ENCODE measurements at regions not wholly inside any gene's neighbourhood (a gene's known extent, or its start where the extent isn't known, plus 50 kb on each side); places are given as distances from the start of the nearest gene placed in this dataset.

- ATAC-seq (ENCODE audit: low read depth): no peak
- H3K27me3 Mint-ChIP-seq: no peaks in the 10 kb centered on the region
- Histone ChIP-seq H4K20me1 (ENCODE audit: control insufficient read depth, insufficient read depth, low read length, poor library complexity, severe bottlenecking) (no peaks in the 10 kb centered on the region), H3K79me2 (ENCODE audit: control insufficient read depth, insufficient read depth, low read length) (no peaks in the 10 kb centered on the region), H3K4me3 (ENCODE audit: control extremely low read depth in 1 of 5, extremely low read depth in 1 of 5, insufficient read depth in 1 of 5, low read depth in 2 of 5, low read length in 4 of 5) (no peak overlapping the region), H3K4me1 (ENCODE audit: control insufficient read depth in 2 of 2, insufficient read depth in 2 of 2, low read length in 2 of 2) (no peaks in the 10 kb centered on the region), H3K4me2 (replicated peaks; ENCODE audit: low read depth, low read length, poor library complexity, severe bottlenecking) (no peak overlapping the region), H3K9me3 (ENCODE audit: control extremely low read depth in 1 of 3, control insufficient read depth in 2 of 3, insufficient read depth in 1 of 3, low read length in 2 of 3) (peaks cover 0 to 12% (median 0%) of the 10 kb centered on the region in 3 donors), H3K36me3 (replicated peaks in 1 of 2; ENCODE audit: control extremely low read depth in 1 of 2, control insufficient read depth in 1 of 2, extremely low read depth in 1 of 2, insufficient read depth in 2 of 2, low read length in 1 of 2) (no peaks in the 10 kb centered on the region), H3K27ac (ENCODE audit: low read length in 2 of 2) (no peak overlapping the region), H3K27me3 (replicated peaks in 1 of 4; ENCODE audit: control extremely low read depth in 1 of 4, control insufficient read depth in 3 of 4, insufficient read depth in 4 of 4, low read length in 3 of 4) (no peaks in the 10 kb centered on the region), H2AFZ (ENCODE audit: insufficient read depth, low read depth, low read length, poor library complexity, severe bottlenecking) (no peak overlapping the region), H3K9ac (ENCODE audit: low read length) (no peak overlapping the region)
- peaks cover 6% of the 10 kb centered on the region for H3K9me3 Mint-ChIP-seq (ENCODE audit: insufficient read depth)
- POLR2A ChIA-PET: no interaction called here
- no peak overlapping the region for H3K4me3 Mint-ChIP-seq
- TF ChIP-seq CTCF (IDR thresholded peaks at IDR 0.05) (no peak), EZH2 (IDR thresholded peaks at IDR 0.05; ENCODE audit: borderline replicate concordance, insufficient read depth, low read depth, low read length, poor library complexity, severe bottlenecking) (no peak)
- no peak overlapping the region for H3K27ac Mint-ChIP-seq
- DNase-seq: no peak
- CTCF ChIA-PET: no interaction called here
- no peaks in the 10 kb centered on the region for H3K4me1 Mint-ChIP-seq
- no CpG with 5 or more reads among the region's 1 CpG for WGBS (ENCODE audit: insufficient coverage)
- intact Hi-C loops (cut with micrococcal nuclease): no loop called here
Observed at GRCh38 chr3:94441494-94441847, 378.6 kb downstream of the NSUN3 start.

GRCh38 chr3:94453864-94454263 is 391.0 kb downstream of the NSUN3 start:
- Histone ChIP-seq H4K20me1 (ENCODE audit: control insufficient read depth, insufficient read depth, low read length, poor library complexity, severe bottlenecking) (no peaks in the 10 kb centered on the region), H3K4me2 (replicated peaks; ENCODE audit: low read depth, low read length, poor library complexity, severe bottlenecking) (no peak overlapping the region), H3K36me3 (replicated peaks in 1 of 2; ENCODE audit: control extremely low read depth in 1 of 2, control insufficient read depth in 1 of 2, extremely low read depth in 1 of 2, insufficient read depth in 2 of 2, low read length in 1 of 2) (no peaks in the 10 kb centered on the region), H3K27me3 (replicated peaks in 1 of 4; ENCODE audit: control extremely low read depth in 1 of 4, control insufficient read depth in 3 of 4, insufficient read depth in 4 of 4, low read length in 3 of 4) (no peaks in the 10 kb centered on the region), H3K9me3 (ENCODE audit: control extremely low read depth in 1 of 3, control insufficient read depth in 2 of 3, insufficient read depth in 1 of 3, low read length in 2 of 3) (no peaks in the 10 kb centered on the region), H3K4me1 (ENCODE audit: control insufficient read depth in 2 of 2, insufficient read depth in 2 of 2, low read length in 2 of 2) (no peaks in the 10 kb centered on the region), H2AFZ (ENCODE audit: insufficient read depth, low read depth, low read length, poor library complexity, severe bottlenecking) (no peak overlapping the region), H3K27ac (ENCODE audit: low read length in 2 of 2) (no peak overlapping the region), H3K4me3 (ENCODE audit: control extremely low read depth in 1 of 5, extremely low read depth in 1 of 5, insufficient read depth in 1 of 5, low read depth in 2 of 5, low read length in 4 of 5) (no peak overlapping the region), H3K9ac (ENCODE audit: low read length) (no peak overlapping the region), H3K79me2 (ENCODE audit: control insufficient read depth, insufficient read depth, low read length) (no peaks in the 10 kb centered on the region)
- no peak for DNase-seq
- no peaks in the 10 kb centered on the region for H3K4me1 Mint-ChIP-seq
- ChIA-PET POLR2A (no interaction called here), CTCF (no interaction called here)
- H3K9me3 Mint-ChIP-seq (ENCODE audit: insufficient read depth): peaks cover 2% of the 10 kb centered on the region
- 100% methylated on average over 1 of the region's 1 CpG for WGBS (ENCODE audit: insufficient coverage)
- no peak for ATAC-seq (ENCODE audit: low read depth)
- no peak for TF ChIP-seq CTCF (IDR thresholded peaks at IDR 0.05)
- no peak for TF ChIP-seq EZH2 (IDR thresholded peaks at IDR 0.05; ENCODE audit: borderline replicate concordance, insufficient read depth, low read depth, low read length, poor library complexity, severe bottlenecking)
- intact Hi-C loops (cut with micrococcal nuclease): no loop called here
- no peak overlapping the region for H3K27ac Mint-ChIP-seq
- no peaks in the 10 kb centered on the region for H3K27me3 Mint-ChIP-seq
- H3K4me3 Mint-ChIP-seq: no peak overlapping the region

All from B cell (primary cell).